K562 (cell line): ENCODE measurements at regions not wholly inside any gene's neighbourhood (a gene's known extent, or its start where the extent isn't known, plus 50 kb on each side); places are given as distances from the start of the nearest gene placed in this dataset.

Source experiments
- ATAC-seq: fragments of 200-7000 bp; cut with Tn5 transposase; 3 replicates; pipeline ENCODE4 v1.9.1; 2020; ENCODE audit warnings: moderate library complexity
- BruUV-seq: library from RNA; stranded (reverse); fragments of 400-500 nt; replicated peaks from 2 replicates; lab custom pipeline; 2021; lab: Mats Ljungman, UMichigan
- CTCF ChIA-PET: fragments of 300-600 bp; formaldehyde crosslinking; extraction: SDS; loops from one replicate; lab custom pipeline; 2021; ENCODE audit warnings: low intra/inter-chr PET ratio; lab: Yijun Ruan, JAX
- POLR2A ChIA-PET: fragments of 300-600, 350-650 bp; sonication (Branson Sonifier 250); formaldehyde crosslinking; extraction: SDS; loops from one replicate; lab custom pipeline; 2021; ENCODE audit warnings: antibody characterized with exemption, inconsistent platforms; lab: Yijun Ruan, JAX
- DNase-seq, 4 experiments: peaks; one replicate each; pipeline versions ENCODE4 v3.0.0 to v3.0.0-alpha.2; 2011 to 2018; ENCODE audit warnings: low spot score in 3 of 4, mixed read lengths in 3 of 4; ENCODE audit errors: extremely low read depth in 1 of 4
- FAIRE-seq: peaks from 2 replicates; lab custom pipeline; 2011; peaks lifted over from hg19 to GRCh38; lab: Jason Lieb, UNC
- H2AFZ ChIP-seq: 2 replicates; pipeline ENCODE4 v1.6.0; 2011; ENCODE audit warnings: low read depth, low read length, control low read depth, inconsistent platforms
- H3K27ac ChIP-seq: fragments of 200-600 bp; 3 replicates; pipeline ENCODE4 v1.8.0; 2011; ENCODE audit warnings: low read depth, mild to moderate bottlenecking, control low read depth, inconsistent platforms, low read length, moderate library complexity, mixed read lengths; ENCODE audit errors: extremely low read depth
- H3K27me3 ChIP-seq, 2 experiments: fragments of 300-600 bp in 1 of 2; 2 replicates in 1 of 2; 3 replicates in 1 of 2; pipeline versions ENCODE4 v1.6.0 to v1.8.0; 2011; ENCODE audit warnings: inconsistent platforms in 2 of 2, low read length in 2 of 2, mild to moderate bottlenecking in 1 of 2, mixed read lengths in 1 of 2, moderate library complexity in 1 of 2; ENCODE audit not compliant: control insufficient read depth in 2 of 2, insufficient read depth in 2 of 2
- H3K36me3 ChIP-seq: fragments of 300-600 bp; 3 replicates; pipeline ENCODE4 v1.8.0; 2011; ENCODE audit warnings: mild to moderate bottlenecking, low read length, inconsistent platforms; ENCODE audit not compliant: control insufficient read depth, insufficient read depth
- H3K4me1 ChIP-seq, 2 experiments: fragments of 200-600 bp in 1 of 2; replicated peaks in 1 of 2; 2 replicates in 1 of 2; 3 replicates in 1 of 2; pipeline versions ENCODE4 v1.5.1 to v1.8.0; 2011; ENCODE audit warnings: inconsistent platforms in 2 of 2, low read length in 2 of 2, mild to moderate bottlenecking in 1 of 2, mixed read lengths in 1 of 2, moderate library complexity in 1 of 2; ENCODE audit not compliant: control insufficient read depth in 2 of 2, insufficient read depth in 2 of 2
- H3K4me2 ChIP-seq: 2 replicates; pipeline ENCODE4 v1.6.1; 2011; ENCODE audit warnings: low read length, control low read depth, inconsistent platforms, mixed read lengths; ENCODE audit not compliant: insufficient read depth
- H3K4me3 ChIP-seq: fragments of 200-600 bp; sonication (generic), shearing (Covaris generic); 2 replicates; pipeline ENCODE4 v1.5.1; 2016; ENCODE audit warnings: control low read depth, inconsistent platforms
- H3K79me2 ChIP-seq: fragments of 200-600 bp; 3 replicates; pipeline ENCODE4 v1.8.0; 2011; ENCODE audit warnings: low read length, inconsistent platforms; ENCODE audit not compliant: control insufficient read depth, insufficient read depth
- H3K9ac ChIP-seq, 2 experiments: 2 replicates each; pipeline versions ENCODE4 v1.6.0 to v1.6.1; 2011; ENCODE audit warnings: low read depth in 2 of 2, low read length in 2 of 2, control low read depth in 1 of 2, inconsistent platforms in 1 of 2, mild to moderate bottlenecking in 1 of 2, mixed read lengths in 1 of 2; ENCODE audit not compliant: insufficient read depth in 1 of 2
- H3K9me1 ChIP-seq: one replicate; pipeline ENCODE4 v1.6.0; 2011; ENCODE audit warnings: inconsistent platforms, mild to moderate bottlenecking, low read length, moderate library complexity; ENCODE audit not compliant: control insufficient read depth, insufficient read depth
- H3K9me3 ChIP-seq: replicated peaks from 2 replicates; pipeline ENCODE4 v1.5.1; 2011; ENCODE audit warnings: low read depth, low read length, inconsistent platforms; ENCODE audit not compliant: control insufficient read depth, insufficient read depth
- H4K20me1 ChIP-seq: replicated peaks from 2 replicates; pipeline ENCODE4 v1.6.1; 2011; ENCODE audit warnings: low read length, inconsistent platforms, mixed read lengths; ENCODE audit not compliant: control insufficient read depth, insufficient read depth
- MTA1 ChIP-seq: fragments of 450-650 bp; IDR thresholded peaks from 2 replicates; pipeline ENCODE4 v1.6.1; 2017; ENCODE audit warnings: borderline replicate concordance
- POLR2A ChIP-seq: fragments of 450-650 bp; conservative IDR thresholded peaks from 2 replicates; pipeline ENCODE4 v1.6.1; 2016
- PYGO2 ChIP-seq: fragments of 450-650 bp; IDR thresholded peaks from 2 replicates; pipeline ENCODE4 v1.6.1; 2016; ENCODE audit warnings: mild to moderate bottlenecking, missing genetic modification characterization, moderate library complexity, missing compliant biosample characterization
- SAFB ChIP-seq: fragments of 200-400 bp; formaldehyde crosslinking; IDR thresholded peaks from 2 replicates; pipeline ENCODE4 v1.6.1; 2017; ENCODE audit warnings: low read depth, low read length, borderline replicate concordance
- ZNF12 ChIP-seq: sonication (generic); formaldehyde crosslinking; IDR thresholded peaks from 2 replicates; pipeline ENCODE4 v1.4.0; 2020; ENCODE audit warnings: mild to moderate bottlenecking, missing genetic modification reagents
- ZNF24 ChIP-seq: fragments of 450-650 bp; IDR thresholded peaks from 2 replicates; pipeline ENCODE4 v1.6.1; 2016
- WGBS: fragments of 100-300 bp; shearing (Covaris generic); methylation state at CpG from one replicate; pipeline ENCODE4 v1.1.6; 2016; ENCODE audit warnings: low coverage, mixed read lengths; ENCODE audit not compliant: insufficient coverage; ENCODE audit errors: missing lambda C conversion rate; 5-methylcytosine and 5-hydroxymethylcytosine counted together
- in situ Hi-C: fragments of 300-500 bp; cut with MboI; formaldehyde crosslinking; loops from 4 replicates; pipeline ENCODE4 v1.15.0; 2018; ENCODE audit warnings: inconsistent platforms, mixed read lengths
- intact Hi-C: fragments of 100-400 bp; cut with micrococcal nuclease; formaldehyde crosslinking; loops from 2 replicates; pipeline ENCODE4 v1.14.2; 2022
- TF ChIP-seq, protein P1 (sequence below): sonication (generic); formaldehyde crosslinking; IDR thresholded peaks from 2 replicates; pipeline ENCODE4 v1.8.0; 2022; ENCODE audit warnings: mild to moderate bottlenecking, missing genetic modification reagents
- TF ChIP-seq, protein P2 (sequence below), 2 experiments: fragments of 200-800 bp in 1 of 2; sonication (Bioruptor generic) in 1 of 2; sonication (generic) in 1 of 2; formaldehyde crosslinking in 1 of 2; IDR thresholded peaks in 1 of 2; conservative IDR thresholded peaks in 1 of 2; 2 replicates each; pipeline versions ENCODE4 v1.5.0 to v1.6.1; 2016 to 2020; ENCODE audit warnings: missing compliant biosample characterization in 1 of 2, missing genetic modification characterization in 1 of 2, missing genetic modification reagents in 1 of 2
- TF ChIP-seq, protein P3 (sequence below): sonication (generic); formaldehyde crosslinking; IDR thresholded peaks from 2 replicates; pipeline ENCODE4 v1.8.0; 2022; ENCODE audit warnings: mild to moderate bottlenecking, missing genetic modification reagents, borderline replicate concordance
- TF ChIP-seq, protein P4 (sequence below): fragments of 250-450 bp; sonication (Bioruptor Pico); IDR thresholded peaks from 2 replicates; pipeline ENCODE4 v1.8.0; 2021; ENCODE audit warnings: mild to moderate bottlenecking, moderate library complexity
- TF ChIP-seq, protein P5 (sequence below): sonication (generic); formaldehyde crosslinking; IDR thresholded peaks from 2 replicates; pipeline ENCODE4 v1.8.0; 2022; ENCODE audit warnings: missing genetic modification reagents, mild to moderate bottlenecking, moderate library complexity, borderline replicate concordance

DNA sequence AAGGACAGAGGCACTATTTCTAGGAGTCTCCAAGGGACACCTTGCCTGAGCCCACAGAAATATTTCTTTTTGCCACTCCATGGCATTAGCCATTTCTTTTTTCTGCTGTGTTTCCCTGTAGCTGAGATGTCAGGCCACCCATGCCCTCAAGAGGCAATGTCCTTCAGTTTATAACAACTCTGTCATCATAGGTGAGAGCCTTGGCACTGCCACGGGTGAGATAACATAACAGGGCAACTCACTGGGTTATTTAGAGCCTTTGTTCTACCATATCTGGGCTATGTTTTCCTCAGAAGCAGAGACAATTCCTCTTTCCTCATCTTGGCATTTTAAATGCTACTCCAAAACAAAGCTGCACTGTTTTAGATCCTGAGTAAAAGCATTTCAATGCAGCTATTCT, 99.9 kb upstream of the MAOA start:
- H3K27me3 ChIP-seq: no peaks in the 10 kb centered on the region
- CTCF ChIA-PET: no interaction called here
- FAIRE-seq (no peak), ATAC-seq (no peak), DNase-seq (no peak)
- H3K36me3 ChIP-seq: no peaks in the 10 kb centered on the region
- BruUV-seq: no TSS peak
- TF ChIP-seq PYGO2 (tag) (no peak), ZNF12 (CRISPR knock-in tag) (no peak), ZNF24 (no peak), POLR2A (no peak), MTA1 (no peak), SAFB (no peak)
- TF ChIP-seq, protein P1, sequence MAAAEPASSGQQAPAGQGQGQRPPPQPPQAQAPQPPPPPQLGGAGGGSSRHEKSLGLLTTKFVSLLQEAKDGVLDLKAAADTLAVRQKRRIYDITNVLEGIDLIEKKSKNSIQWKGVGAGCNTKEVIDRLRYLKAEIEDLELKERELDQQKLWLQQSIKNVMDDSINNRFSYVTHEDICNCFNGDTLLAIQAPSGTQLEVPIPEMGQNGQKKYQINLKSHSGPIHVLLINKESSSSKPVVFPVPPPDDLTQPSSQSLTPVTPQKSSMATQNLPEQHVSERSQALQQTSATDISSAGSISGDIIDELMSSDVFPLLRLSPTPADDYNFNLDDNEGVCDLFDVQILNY: no peak
- TF ChIP-seq, protein P2, sequence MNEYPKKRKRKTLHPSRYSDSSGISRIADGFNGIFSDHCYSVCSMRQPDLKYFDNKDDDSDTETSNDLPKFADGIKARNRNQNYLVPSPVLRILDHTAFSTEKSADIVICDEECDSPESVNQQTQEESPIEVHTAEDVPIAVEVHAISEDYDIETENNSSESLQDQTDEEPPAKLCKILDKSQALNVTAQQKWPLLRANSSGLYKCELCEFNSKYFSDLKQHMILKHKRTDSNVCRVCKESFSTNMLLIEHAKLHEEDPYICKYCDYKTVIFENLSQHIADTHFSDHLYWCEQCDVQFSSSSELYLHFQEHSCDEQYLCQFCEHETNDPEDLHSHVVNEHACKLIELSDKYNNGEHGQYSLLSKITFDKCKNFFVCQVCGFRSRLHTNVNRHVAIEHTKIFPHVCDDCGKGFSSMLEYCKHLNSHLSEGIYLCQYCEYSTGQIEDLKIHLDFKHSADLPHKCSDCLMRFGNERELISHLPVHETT (CRISPR knock-in tag; conservative IDR thresholded peaks at IDR 0.05 in 1 of 2, IDR thresholded peaks at IDR 0.05 in 1 of 2): no peak
- TF ChIP-seq, protein P3, sequence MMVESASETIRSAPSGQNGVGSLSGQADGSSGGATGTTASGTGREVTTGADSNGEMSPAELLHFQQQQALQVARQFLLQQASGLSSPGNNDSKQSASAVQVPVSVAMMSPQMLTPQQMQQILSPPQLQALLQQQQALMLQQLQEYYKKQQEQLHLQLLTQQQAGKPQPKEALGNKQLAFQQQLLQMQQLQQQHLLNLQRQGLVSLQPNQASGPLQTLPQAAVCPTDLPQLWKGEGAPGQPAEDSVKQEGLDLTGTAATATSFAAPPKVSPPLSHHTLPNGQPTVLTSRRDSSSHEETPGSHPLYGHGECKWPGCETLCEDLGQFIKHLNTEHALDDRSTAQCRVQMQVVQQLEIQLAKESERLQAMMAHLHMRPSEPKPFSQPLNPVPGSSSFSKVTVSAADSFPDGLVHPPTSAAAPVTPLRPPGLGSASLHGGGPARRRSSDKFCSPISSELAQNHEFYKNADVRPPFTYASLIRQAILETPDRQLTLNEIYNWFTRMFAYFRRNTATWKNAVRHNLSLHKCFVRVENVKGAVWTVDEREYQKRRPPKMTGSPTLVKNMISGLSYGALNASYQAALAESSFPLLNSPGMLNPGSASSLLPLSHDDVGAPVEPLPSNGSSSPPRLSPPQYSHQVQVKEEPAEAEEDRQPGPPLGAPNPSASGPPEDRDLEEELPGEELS: no peak
- TF ChIP-seq, protein P4, sequence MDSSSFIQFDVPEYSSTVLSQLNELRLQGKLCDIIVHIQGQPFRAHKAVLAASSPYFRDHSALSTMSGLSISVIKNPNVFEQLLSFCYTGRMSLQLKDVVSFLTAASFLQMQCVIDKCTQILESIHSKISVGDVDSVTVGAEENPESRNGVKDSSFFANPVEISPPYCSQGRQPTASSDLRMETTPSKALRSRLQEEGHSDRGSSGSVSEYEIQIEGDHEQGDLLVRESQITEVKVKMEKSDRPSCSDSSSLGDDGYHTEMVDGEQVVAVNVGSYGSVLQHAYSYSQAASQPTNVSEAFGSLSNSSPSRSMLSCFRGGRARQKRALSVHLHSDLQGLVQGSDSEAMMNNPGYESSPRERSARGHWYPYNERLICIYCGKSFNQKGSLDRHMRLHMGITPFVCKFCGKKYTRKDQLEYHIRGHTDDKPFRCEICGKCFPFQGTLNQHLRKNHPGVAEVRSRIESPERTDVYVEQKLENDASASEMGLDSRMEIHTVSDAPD (CRISPR knock-in tag): no peak
- TF ChIP-seq, protein P5, sequence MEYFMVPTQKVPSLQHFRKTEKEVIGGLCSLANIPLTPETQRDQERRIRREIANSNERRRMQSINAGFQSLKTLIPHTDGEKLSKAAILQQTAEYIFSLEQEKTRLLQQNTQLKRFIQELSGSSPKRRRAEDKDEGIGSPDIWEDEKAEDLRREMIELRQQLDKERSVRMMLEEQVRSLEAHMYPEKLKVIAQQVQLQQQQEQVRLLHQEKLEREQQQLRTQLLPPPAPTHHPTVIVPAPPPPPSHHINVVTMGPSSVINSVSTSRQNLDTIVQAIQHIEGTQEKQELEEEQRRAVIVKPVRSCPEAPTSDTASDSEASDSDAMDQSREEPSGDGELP (CRISPR knock-in tag): no peak
- H3K9me1 ChIP-seq: no peaks in the 10 kb centered on the region
- 0% methylated on average over 1 of the region's 1 CpG for WGBS
- POLR2A ChIA-PET: no interaction called here
- no peak overlapping the region for H3K9ac ChIP-seq
- H3K4me2 ChIP-seq: no peak overlapping the region
- intact Hi-C loops: loop anchor here (10.0 kb wide), 2 partner anchors 81 to 2001 kb away; no protein-coding TSS in a partner anchor
- H3K4me1 ChIP-seq: no peaks in the 10 kb centered on the region; a peak in 1 of 5 replicates
- no peaks in the 10 kb centered on the region for H3K79me2 ChIP-seq
- H2AFZ ChIP-seq: no peak overlapping the region
- no peaks in the 10 kb centered on the region for H4K20me1 ChIP-seq
- in situ Hi-C loops: loop anchor here (25.0 kb wide), 1 partner anchor 1769 kb away; no protein-coding TSS in a partner anchor
- H3K4me3 ChIP-seq: no peak overlapping the region
- no peaks in the 10 kb centered on the region for H3K9me3 ChIP-seq
- no peak overlapping the region for H3K27ac ChIP-seq
